HCT116 (cell line): ENCODE measurements at regions not wholly inside any gene's neighbourhood (a gene's known extent, or its start where the extent isn't known, plus 50 kb on each side); places are given as distances from the start of the nearest gene placed in this dataset.

Experiments used
- ATAC-seq: fragments of 200-7000 bp; cut with Tn5 transposase; 2 replicates; pipeline ENCODE4 v1.9.1; 2020; ENCODE audit warnings: mild to moderate bottlenecking, moderate library complexity
- BruUV-seq: library from RNA; stranded (reverse); fragments of 400-500 nt; replicated peaks from 2 replicates; lab custom pipeline; 2021; lab: Mats Ljungman, UMichigan
- CTCF ChIA-PET: fragments of 300-600 bp; sonication (Branson Sonifier 250); formaldehyde crosslinking; loops from one replicate; lab custom pipeline; 2021; ENCODE audit warnings: antibody characterized with exemption; lab: Charles Lee
- POLR2A ChIA-PET: fragments of 300-600, 350-600 bp; sonication (Branson Sonifier 250); formaldehyde crosslinking; loops from one replicate; lab custom pipeline; 2021; ENCODE audit warnings: antibody characterized with exemption; lab: Charles Lee
- RAD21 ChIA-PET, 2 experiments: fragments of 300-600 bp; sonication (Branson Sonifier 250); formaldehyde crosslinking; loops; one replicate each; lab custom pipeline; 2023; ENCODE audit warnings: low total read pairs in 2 of 2; ENCODE audit not compliant: uncharacterized antibody in 2 of 2, unreplicated experiment in 2 of 2, low non-redundant PET in 1 of 2; lab: Charles Lee
- DNase-seq: peaks from one replicate; pipeline ENCODE4 v3.0.0-alpha.2; 2010; ENCODE audit warnings: low read depth, low spot score
- H2AFZ ChIP-seq: fragments of 200-600 bp; shearing (Covaris generic), sonication (generic); 2 replicates; pipeline ENCODE4 v1.6.1; 2017; ENCODE audit warnings: low read depth, mixed run types, mixed read lengths, antibody characterized with exemption, low read length; ENCODE audit not compliant: poor library complexity, severe bottlenecking
- H3K27ac ChIP-seq: 2 replicates; pipeline ENCODE4 v1.5.1; 2012; ENCODE audit warnings: low read depth, low read length
- H3K27me3 ChIP-seq: fragments of 200-600 bp; sonication (generic); 2 replicates; pipeline ENCODE4 v1.6.1; 2016; ENCODE audit warnings: mixed run types, low read length, mixed read lengths; ENCODE audit not compliant: insufficient read depth
- H3K36me3 ChIP-seq, 2 experiments: fragments of 200-500 bp in 1 of 2; fragments of 200-600 bp in 1 of 2; sonication (Bioruptor generic) in 1 of 2; sonication (generic) in 1 of 2; 2 replicates each; pipeline versions ENCODE4 v1.5.1 to v1.6.1; 2014 to 2016; ENCODE audit warnings: low read length in 2 of 2, inconsistent platforms in 1 of 2, mixed read lengths in 1 of 2, mixed run types in 1 of 2; ENCODE audit not compliant: insufficient read depth in 2 of 2, control insufficient read depth in 1 of 2
- H3K4me1 ChIP-seq, 2 experiments: fragments of 200-600 bp in 1 of 2; sonication (generic) in 1 of 2; 2 replicates each; pipeline versions ENCODE4 v1.5.1 to v1.6.1; 2012 to 2017; ENCODE audit warnings: low read length in 2 of 2, inconsistent platforms in 1 of 2, mild to moderate bottlenecking in 1 of 2, mixed read lengths in 1 of 2, mixed run types in 1 of 2, moderate library complexity in 1 of 2; ENCODE audit not compliant: insufficient read depth in 2 of 2, control insufficient read depth in 1 of 2
- H3K4me2 ChIP-seq: fragments of 200-600 bp; sonication (generic); 2 replicates; pipeline ENCODE4 v1.6.1; 2017; ENCODE audit warnings: mixed run types, low read length, mixed read lengths
- H3K4me3 ChIP-seq, 2 experiments: fragments of 200-600 bp in 1 of 2; sonication (generic) in 1 of 2; replicated peaks in 1 of 2; 2 replicates each; pipeline ENCODE4 v1.5.1; 2011 to 2016; ENCODE audit warnings: low read length in 2 of 2, control low read depth in 1 of 2, low read depth in 1 of 2, mild to moderate bottlenecking in 1 of 2, mixed read lengths in 1 of 2, mixed run types in 1 of 2
- H3K79me2 ChIP-seq: fragments of 200-600 bp; sonication (generic); 2 replicates; pipeline ENCODE4 v1.6.1; 2017; ENCODE audit warnings: mild to moderate bottlenecking, mixed run types, low read length, moderate library complexity, mixed read lengths; ENCODE audit not compliant: insufficient read depth
- H3K9ac ChIP-seq: fragments of 200-600 bp; sonication (generic); 2 replicates; pipeline ENCODE4 v1.6.1; 2016; ENCODE audit warnings: low read length, mixed read lengths
- H3K9me2 ChIP-seq: fragments of 200-600 bp; sonication (generic), shearing (Covaris generic); 2 replicates; pipeline ENCODE4 v1.6.1; 2017; ENCODE audit warnings: mixed run types, mild to moderate bottlenecking, moderate library complexity; ENCODE audit not compliant: insufficient read depth
- H3K9me3 ChIP-seq, 2 experiments: fragments of 200-500 bp in 1 of 2; fragments of 200-600 bp in 1 of 2; sonication (Bioruptor generic) in 1 of 2; sonication (generic) in 1 of 2; 2 replicates each; pipeline ENCODE4 v1.6.1; 2014 to 2017; ENCODE audit warnings: low read length in 2 of 2, mixed read lengths in 2 of 2, inconsistent platforms in 1 of 2, low read depth in 1 of 2, mild to moderate bottlenecking in 1 of 2, mixed run types in 1 of 2, moderate library complexity in 1 of 2; ENCODE audit not compliant: control insufficient read depth in 1 of 2, insufficient read depth in 1 of 2
- H4K20me1 ChIP-seq: fragments of 200-600 bp; sonication (generic), shearing (Covaris generic); 2 replicates; pipeline ENCODE4 v1.6.1; 2017; ENCODE audit warnings: mixed run types, mild to moderate bottlenecking, moderate library complexity; ENCODE audit not compliant: insufficient read depth
- ATF3 ChIP-seq: IDR thresholded peaks from 2 replicates; pipeline ENCODE4 v1.6.1; 2012
- CBX3 ChIP-seq: IDR thresholded peaks from 2 replicates; pipeline ENCODE4 v1.6.1; 2012; ENCODE audit warnings: low read depth
- CEBPB ChIP-seq: IDR thresholded peaks from 2 replicates; pipeline ENCODE4 v1.6.1; 2012; ENCODE audit warnings: low read depth
- CTCF ChIP-seq, 3 experiments: fragments of 200-600 bp in 1 of 3; sonication (generic) in 1 of 3; IDR thresholded peaks in 2 of 3; conservative IDR thresholded peaks in 1 of 3; 2 replicates each; pipeline ENCODE4 v1.5.1; 2012 to 2017; ENCODE audit warnings: low read depth in 2 of 3, low read length in 2 of 3, antibody characterized with exemption in 1 of 3, borderline replicate concordance in 1 of 3, control low read depth in 1 of 3, mild to moderate bottlenecking in 1 of 3, mixed read lengths in 1 of 3, mixed run types in 1 of 3, moderate library complexity in 1 of 3; ENCODE audit not compliant: insufficient read depth in 1 of 3
- EZH2 ChIP-seq: fragments of 200-600 bp; sonication (generic); IDR thresholded peaks from 2 replicates; pipeline ENCODE4 v1.6.1; 2017; ENCODE audit warnings: antibody characterized with exemption, mixed run types
- EZH2phosphoT487 ChIP-seq: fragments of 200-600 bp; IDR thresholded peaks from 2 replicates; pipeline ENCODE4 v1.6.1; 2018; ENCODE audit warnings: antibody characterized with exemption, borderline replicate concordance
- FOSL1 ChIP-seq: IDR thresholded peaks from 2 replicates; pipeline ENCODE4 v1.6.1; 2012; ENCODE audit warnings: low read depth
- MAX ChIP-seq: IDR thresholded peaks from 2 replicates; pipeline ENCODE4 v1.6.1; 2012
- POLR2AphosphoS5 ChIP-seq: IDR thresholded peaks from 2 replicates; pipeline ENCODE4 v1.6.1; 2011; ENCODE audit warnings: mild to moderate bottlenecking, low read depth, low read length, moderate library complexity
- RAD21 ChIP-seq: IDR thresholded peaks from 2 replicates; pipeline ENCODE4 v1.6.1; 2012; ENCODE audit warnings: low read depth, mild to moderate bottlenecking
- REST ChIP-seq: IDR thresholded peaks from 2 replicates; pipeline ENCODE4 v1.6.1; 2012; ENCODE audit warnings: low read depth
- SIN3A ChIP-seq: IDR thresholded peaks from 2 replicates; pipeline ENCODE4 v1.6.1; 2012; ENCODE audit warnings: low read depth
- SP1 ChIP-seq: IDR thresholded peaks from 2 replicates; pipeline ENCODE4 v1.6.1; 2012; ENCODE audit warnings: low read depth
- SRF ChIP-seq: IDR thresholded peaks from 2 replicates; pipeline ENCODE4 v1.6.1; 2012; ENCODE audit warnings: low read depth
- YY1 ChIP-seq: IDR thresholded peaks from 2 replicates; pipeline ENCODE4 v1.6.1; 2011; ENCODE audit warnings: low read length, low read depth, moderate library complexity, mild to moderate bottlenecking; ENCODE audit not compliant: insufficient replicate concordance; ENCODE audit errors: extremely low read depth
- ZFX ChIP-seq: fragments of 450-650 bp; IDR thresholded peaks from 2 replicates; pipeline ENCODE4 v1.6.1; 2017
- ZNF274 ChIP-seq: fragments of 200-500 bp; sonication (Bioruptor generic); IDR thresholded peaks from 2 replicates; pipeline ENCODE4 v1.6.1; 2014; ENCODE audit warnings: mild to moderate bottlenecking, low read depth, low read length, inconsistent platforms
- intact Hi-C: fragments of 100-400 bp; cut with micrococcal nuclease; formaldehyde crosslinking; loops from 2 replicates; pipeline ENCODE4 v1.10.0; 2022

- ChIA-PET CTCF (no interaction called here), RAD21 (no interaction called here), POLR2A (no interaction called here)
- Histone ChIP-seq H3K4me3 (no peak overlapping the region), H3K9me3 (no peaks in the 10 kb centered on the region), H2AFZ (no peak overlapping the region), H4K20me1 (no peaks in the 10 kb centered on the region), H3K27me3 (no peaks in the 10 kb centered on the region), H3K4me1 (no peaks in the 10 kb centered on the region), H3K9me2 (0 out of 2 replicates have a peak, but pooled peaks cover 2% of the 10 kb centered on the region), H3K9ac (no peak overlapping the region), H3K79me2 (no peaks in the 10 kb centered on the region), H3K4me2 (no peak overlapping the region), H3K36me3 (no peaks in the 10 kb centered on the region), H3K27ac (no peak overlapping the region)
- BruUV-seq: no TSS peak
- no peak for TF ChIP-seq POLR2AphosphoS5
- no peak for TF ChIP-seq RAD21
- TF ChIP-seq SP1: no peak
- no peak for TF ChIP-seq EZH2
- TF ChIP-seq SRF: no peak
- TF ChIP-seq ATF3: no peak
- TF ChIP-seq MAX: no peak
- no peak for DNase-seq
- no peak for ATAC-seq
- intact Hi-C loops: no loop called here
Measured at GRCh38 chr10:27391916-27392315, 112.2 kb upstream of the RAB18 start.

- H3K27ac ChIP-seq: no peak overlapping the region
- H3K4me2 ChIP-seq: no peak overlapping the region
- H2AFZ ChIP-seq: no peak overlapping the region
- no TSS peak for BruUV-seq
- DNase-seq (no peak), ATAC-seq (no peak)
- ChIA-PET RAD21 (no interaction called here), POLR2A (no interaction called here), CTCF (no interaction called here)
- no peak overlapping the region for H3K4me3 ChIP-seq
- no peaks in the 10 kb centered on the region for H4K20me1 ChIP-seq
- intact Hi-C loops: no loop called here
- H3K9me3 ChIP-seq: no peaks in the 10 kb centered on the region
- 0 out of 2 replicates have a peak, but pooled peaks cover 2% of the 10 kb centered on the region for H3K9me2 ChIP-seq
- H3K36me3 ChIP-seq: no peaks in the 10 kb centered on the region
- H3K4me1 ChIP-seq: no peaks in the 10 kb centered on the region
- H3K9ac ChIP-seq: no peak overlapping the region
- H3K27me3 ChIP-seq: no peaks in the 10 kb centered on the region
- H3K79me2 ChIP-seq: no peaks in the 10 kb centered on the region
- TF ChIP-seq SP1 (no peak), CEBPB (no peak), EZH2phosphoT487 (no peak), RAD21 (no peak), POLR2AphosphoS5 (no peak), YY1 (no peak), FOSL1 (no peak), REST (no peak), EZH2 (no peak), SIN3A (no peak), ZNF274 (no peak), CBX3 (no peak), ZFX (no peak), CTCF (IDR thresholded peaks at IDR 0.05 in 2 of 3, conservative IDR thresholded peaks at IDR 0.05 in 1 of 3; ENCODE audit: borderline replicate concordance in 1 of 3, insufficient read depth in 1 of 3, low read depth in 2 of 3, low read length in 2 of 3) (no peak)
Measured at GRCh38 chr10:27391325-27391724, 112.8 kb upstream of the RAB18 start.
